SHP77 (cell line): ENCODE measurements at regions not wholly inside any gene's neighbourhood (a gene's known extent, or its start where the extent isn't known, plus 50 kb on each side); places are given as distances from the start of the nearest gene placed in this dataset.

Experiments
- DNase-seq, 2 experiments: peaks; one replicate each; lab custom pipeline; 2025; lab: John Stamatoyannopoulos, UW

- no peak for DNase-seq
Observed at GRCh38 chrX:146144039-146144438, 326.4 kb downstream of the SLITRK2 start.

GRCh38 chrX:146154191-146154590 is 336.6 kb downstream of the SLITRK2 start:
- no peak for DNase-seq

- DNase-seq, result no peak
Observed at GRCh38 chrX:146160443-146161203, 343.0 kb downstream of the SLITRK2 start.

DNA sequence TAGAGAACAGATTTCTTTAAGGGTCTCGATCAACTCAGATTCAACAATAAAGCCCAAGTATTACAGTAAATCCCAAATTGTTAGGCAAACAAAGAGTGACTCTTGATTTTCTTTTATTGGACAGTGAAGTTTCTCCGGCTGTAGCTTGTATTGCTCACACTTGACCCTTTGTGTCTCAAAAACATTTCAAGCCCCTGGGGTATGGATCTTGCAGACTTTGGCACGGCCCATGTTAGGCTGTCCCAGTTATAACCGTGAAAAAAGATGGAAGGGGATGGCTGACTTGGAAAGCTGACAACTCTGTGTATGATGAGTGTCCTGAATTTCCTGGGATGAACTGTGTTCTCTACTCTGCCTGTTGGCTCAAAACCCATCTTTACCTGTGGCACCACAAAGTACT is 356.1 kb downstream of the SLITRK2 start:
- DNase-seq, result no peak

DNA sequence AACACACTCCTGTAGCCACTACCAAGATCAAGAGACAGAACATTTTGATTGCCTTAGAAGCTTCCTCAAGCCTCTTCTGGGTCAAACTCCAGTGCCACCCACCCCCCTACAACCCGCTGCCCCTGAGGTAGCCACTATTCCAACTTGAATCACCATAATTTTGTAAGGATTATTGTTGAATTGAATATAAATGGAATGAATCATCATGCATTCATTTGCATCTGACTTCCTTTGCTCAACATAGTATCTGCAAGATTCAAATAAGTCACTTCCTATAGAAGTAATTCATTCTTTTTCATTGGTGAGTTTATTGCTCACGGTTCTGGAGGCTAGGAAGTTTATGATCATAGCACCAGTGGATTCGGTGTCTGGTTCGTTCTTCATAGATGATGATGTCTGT is 364.2 kb downstream of the SLITRK2 start:
- no peak for DNase-seq

DNA sequence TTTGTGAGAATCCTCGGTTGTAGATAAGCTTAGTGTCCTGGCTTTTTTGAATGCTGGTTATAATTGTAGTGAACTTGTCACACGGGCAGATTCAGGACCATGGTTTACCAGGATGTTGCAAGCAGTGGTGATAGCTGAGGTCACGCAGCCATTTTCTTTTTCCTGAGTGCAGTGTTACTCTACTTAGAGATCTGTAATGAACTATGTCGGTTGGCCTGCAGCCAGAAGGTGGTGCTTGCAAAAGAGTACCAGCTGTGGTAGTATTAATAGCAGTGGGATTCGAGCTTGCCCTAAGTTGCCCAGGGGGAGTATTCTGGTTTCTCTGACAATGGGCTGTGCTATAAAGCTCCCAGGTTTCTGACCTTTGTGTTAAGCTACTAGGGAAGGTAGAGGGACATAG is 368.9 kb downstream of the SLITRK2 start:
- DNase-seq, result no peak

GRCh38 chrX:146189371-146189770 is 371.7 kb downstream of the SLITRK2 start:
- DNase-seq, result no peak

DNA sequence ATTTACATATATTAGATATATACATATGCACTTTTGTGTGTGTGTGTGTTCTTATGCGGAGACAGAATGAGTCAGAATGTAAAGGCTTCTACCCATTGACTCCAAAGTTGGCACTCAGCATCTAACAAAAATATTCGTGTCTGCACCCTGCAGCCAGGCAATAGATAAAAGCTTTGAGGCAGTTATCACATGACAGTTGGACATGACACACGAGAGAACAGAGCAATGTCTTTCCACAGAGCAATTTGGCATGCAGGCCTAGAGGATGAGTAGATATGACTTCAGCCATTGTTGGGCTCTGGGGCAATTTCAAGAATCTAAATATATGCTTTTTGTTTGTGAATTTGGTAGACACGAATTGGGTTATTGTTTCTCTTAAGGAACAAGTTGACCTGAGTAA is 391.2 kb downstream of the SLITRK2 start:
- no peak for DNase-seq

DNA sequence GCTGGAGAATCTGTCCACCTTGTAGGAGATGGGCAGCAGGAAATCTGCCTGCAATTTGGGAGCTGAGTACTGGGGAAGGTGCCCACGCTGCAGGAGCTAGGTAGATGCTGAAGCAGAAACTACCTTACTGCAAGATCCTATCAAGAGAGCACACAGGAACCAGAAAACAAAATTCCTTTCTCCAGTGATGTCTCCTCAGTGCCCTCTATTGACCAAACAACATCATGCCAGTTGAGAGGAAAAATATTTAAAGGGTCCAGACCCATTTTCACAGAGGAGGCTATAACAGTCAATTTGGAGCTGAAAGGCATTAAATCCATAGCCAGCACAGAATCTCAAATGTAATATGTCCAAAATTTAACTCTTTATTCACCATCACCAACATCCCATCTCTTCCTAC is 406.8 kb downstream of the SLITRK2 start:
- DNase-seq, result no peak

DNA sequence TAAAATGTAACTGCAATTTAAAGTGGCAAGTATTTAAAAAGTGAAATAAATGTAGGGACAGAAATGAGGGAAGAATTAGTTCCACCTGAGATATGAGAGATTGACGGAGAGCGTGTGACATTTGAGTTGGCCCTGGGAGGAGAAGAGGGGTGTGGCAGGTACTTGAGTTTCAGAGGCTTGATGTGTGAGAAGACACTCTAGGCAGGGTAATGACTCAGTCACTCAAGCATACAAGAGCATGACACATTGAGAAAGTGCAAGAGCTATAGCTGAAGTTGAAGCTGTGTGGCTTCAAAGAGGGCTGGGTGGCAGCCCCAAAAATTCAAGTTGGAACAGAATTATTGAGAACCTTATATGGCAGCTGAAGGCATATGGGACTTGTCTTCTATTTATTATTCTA is 420.5 kb downstream of the SLITRK2 start:
- DNase-seq, result no peak

- DNase-seq, result no peak
Observed at GRCh38 chrX:146241902-146242301, 424.3 kb downstream of the SLITRK2 start.

DNA sequence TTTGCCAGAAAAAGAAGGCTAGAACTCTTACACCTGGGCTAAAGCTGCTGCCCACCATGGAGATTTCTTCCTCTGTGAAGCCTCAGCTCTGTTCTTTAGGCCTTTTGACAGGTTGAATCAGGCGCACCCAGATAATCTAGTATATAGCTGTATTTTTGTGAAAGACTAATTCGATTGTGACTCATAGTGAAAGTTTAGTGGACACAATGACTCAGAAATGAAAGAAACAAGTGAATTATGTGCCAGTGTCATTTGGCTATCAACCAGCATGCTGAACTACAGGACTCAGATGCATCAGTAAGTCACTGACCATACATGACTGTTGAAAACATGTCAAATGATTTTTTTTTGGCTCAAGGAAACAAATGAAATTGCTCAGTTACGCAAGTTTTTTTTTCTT is 425.4 kb downstream of the SLITRK2 start:
- no peak for DNase-seq

DNA sequence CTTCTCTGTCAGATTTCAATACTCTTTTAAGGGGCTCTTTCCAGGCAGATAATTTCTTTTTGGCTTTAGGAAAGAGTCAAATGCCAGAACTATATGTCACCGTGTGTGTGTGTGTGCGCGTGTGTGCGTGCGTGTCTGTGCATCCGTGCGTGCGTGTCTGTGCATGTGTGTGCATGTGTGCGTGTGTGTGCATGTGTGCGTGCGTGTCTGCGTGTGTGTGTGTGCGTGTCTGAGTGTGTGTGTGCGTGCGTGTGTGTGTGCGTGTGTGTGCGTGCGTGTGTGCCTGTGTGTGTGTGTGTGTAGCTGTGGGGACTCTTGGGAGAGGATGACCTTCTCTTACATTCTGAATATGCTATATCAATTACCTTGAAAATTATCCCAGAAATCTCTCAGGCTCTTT is 441.6 kb downstream of the SLITRK2 start:
- DNase-seq, result no peak

GRCh38 chrX:146264763-146265375 is 447.2 kb downstream of the SLITRK2 start:
- DNase-seq, result peak in 1 of 2 experiments; percentile 20

- DNase-seq, result no peak
Observed at GRCh38 chrX:146278381-146278780, 460.8 kb downstream of the SLITRK2 start.
